ENCODE measurements at regions not wholly inside any gene's neighbourhood (a gene's known extent, or its start where the extent isn't known, plus 50 kb on each side); places are given as distances from the start of the nearest gene placed in this dataset.
"Not testable (repeated sequence)": the region's sequence is repeated elsewhere in the genome, so short reads cannot be mapped to it uniquely, and the experiment has no call there.

DNA sequence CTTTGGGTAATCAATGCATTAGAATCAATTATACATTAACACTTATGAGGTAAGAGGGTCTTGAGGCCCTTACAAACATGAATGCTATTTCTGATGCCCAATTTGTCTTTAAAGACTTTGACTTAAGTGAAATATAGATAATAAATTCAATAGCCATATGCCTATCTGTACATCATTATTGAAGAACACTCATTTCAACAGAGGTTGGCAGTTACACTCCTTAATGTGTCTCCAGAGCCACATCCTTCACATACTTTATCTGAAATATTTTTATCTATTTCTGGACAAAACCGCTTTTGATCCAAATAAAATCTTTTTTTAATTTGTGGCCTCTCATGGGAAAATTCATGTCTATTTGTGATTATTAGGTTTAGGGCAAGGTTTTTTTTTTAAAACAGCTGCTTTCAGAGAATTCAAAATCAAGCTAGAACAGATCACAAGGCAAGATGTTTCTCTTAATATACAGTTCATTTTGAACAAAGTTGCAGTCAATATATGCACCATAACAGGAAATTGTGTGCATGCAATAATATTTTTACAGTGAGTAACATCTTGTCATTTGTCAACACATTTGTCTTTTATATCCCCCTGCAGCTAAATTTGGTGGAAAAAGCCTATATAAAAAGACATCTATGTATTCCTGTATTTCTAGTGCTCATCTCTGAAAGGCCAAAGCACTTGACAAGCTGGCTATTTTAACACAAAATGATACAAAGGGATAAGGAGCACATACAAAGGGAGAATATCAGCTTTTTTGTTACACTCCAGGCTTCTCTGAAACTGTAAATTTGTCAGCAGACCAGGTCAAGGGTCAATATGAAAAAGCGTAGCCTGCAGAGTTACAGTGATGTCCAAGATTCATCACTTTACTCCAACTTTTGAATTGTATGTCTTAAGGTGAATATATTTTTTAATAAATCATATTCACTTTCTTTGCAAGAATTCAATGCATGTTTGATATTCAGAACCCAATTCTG is 146.2 kb upstream of the DPH6 start:
- Histone ChIP-seq H3K36me3 (ENCODE audit: control insufficient read depth, insufficient read depth, low read length) (no peaks in the 10 kb centered on the region), H3K27me3 (replicated peaks; ENCODE audit: control insufficient read depth, insufficient read depth, low read length, poor library complexity, severe bottlenecking) (no peaks in the 10 kb centered on the region), H3K4me3 (ENCODE audit: insufficient read depth, low read depth, low read length, poor library complexity, severe bottlenecking) (no peak overlapping the region), H3K9me3 (ENCODE audit: control insufficient read depth, low read length) (no peaks in the 10 kb centered on the region), H3K4me1 (ENCODE audit: control insufficient read depth, insufficient read depth, low read length, poor library complexity, severe bottlenecking) (no peaks in the 10 kb centered on the region), H3K27ac (ENCODE audit: insufficient read depth, low read length, poor library complexity, severe bottlenecking) (no peak overlapping the region)
- no peak for DNase-seq

DNA sequence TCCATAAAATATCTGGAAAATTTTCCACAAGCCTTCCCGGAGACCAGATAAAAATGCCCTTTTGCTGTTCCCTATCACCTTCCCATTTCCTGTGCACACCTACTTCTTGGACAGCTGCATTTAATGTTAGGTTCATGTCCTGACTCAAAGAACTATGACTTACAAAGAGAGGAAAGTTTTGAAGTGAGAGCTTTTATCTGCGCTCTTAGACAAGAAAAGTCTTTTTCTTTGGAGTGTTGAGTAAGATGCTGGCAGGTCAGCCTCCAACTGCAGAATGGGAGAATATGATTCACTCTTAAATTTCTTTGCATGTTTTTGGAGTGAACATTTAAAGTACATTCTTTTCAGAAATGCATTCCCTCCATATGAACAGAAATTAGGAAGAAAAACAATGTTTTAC is 147.3 kb upstream of the DPH6 start:
- no peak for DNase-seq
- no peak overlapping the region for H3K4me3 ChIP-seq (ENCODE audit: insufficient read depth, low read depth, low read length, poor library complexity, severe bottlenecking)
- no peaks in the 10 kb centered on the region for H3K36me3 ChIP-seq (ENCODE audit: control insufficient read depth, insufficient read depth, low read length)
- no peaks in the 10 kb centered on the region for H3K4me1 ChIP-seq (ENCODE audit: control insufficient read depth, insufficient read depth, low read length, poor library complexity, severe bottlenecking)
- H3K27ac ChIP-seq (ENCODE audit: insufficient read depth, low read length, poor library complexity, severe bottlenecking), result no peak overlapping the region
- no peaks in the 10 kb centered on the region for H3K9me3 ChIP-seq (ENCODE audit: control insufficient read depth, low read length)
- no peaks in the 10 kb centered on the region for H3K27me3 ChIP-seq (replicated peaks; ENCODE audit: control insufficient read depth, insufficient read depth, low read length, poor library complexity, severe bottlenecking)

DNA sequence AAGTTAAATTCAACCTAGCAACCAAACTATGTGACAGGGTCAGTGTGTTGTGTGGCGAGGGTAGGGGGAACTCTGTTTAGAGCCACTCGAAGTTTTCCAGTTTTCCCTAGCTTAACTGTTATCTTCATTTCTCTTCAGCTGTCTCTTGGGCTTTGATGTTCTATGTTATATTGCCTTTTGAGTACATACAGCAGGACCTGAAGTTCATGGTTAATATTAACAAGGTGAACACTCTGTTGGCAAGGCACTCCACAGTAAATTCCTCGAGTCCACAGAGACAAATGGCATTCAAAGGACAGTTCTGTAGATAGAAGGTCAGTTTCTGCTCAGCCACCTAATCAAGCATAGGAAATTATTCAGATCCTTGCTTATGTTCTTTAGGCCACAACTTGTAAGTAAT is 147.9 kb upstream of the DPH6 start:
- Histone ChIP-seq H3K4me1 (ENCODE audit: control insufficient read depth, insufficient read depth, low read length, poor library complexity, severe bottlenecking) (no peaks in the 10 kb centered on the region), H3K36me3 (ENCODE audit: control insufficient read depth, insufficient read depth, low read length) (no peaks in the 10 kb centered on the region), H3K9me3 (ENCODE audit: control insufficient read depth, low read length) (no peaks in the 10 kb centered on the region), H3K27ac (ENCODE audit: insufficient read depth, low read length, poor library complexity, severe bottlenecking) (no peak overlapping the region), H3K27me3 (replicated peaks; ENCODE audit: control insufficient read depth, insufficient read depth, low read length, poor library complexity, severe bottlenecking) (no peaks in the 10 kb centered on the region), H3K4me3 (ENCODE audit: insufficient read depth, low read depth, low read length, poor library complexity, severe bottlenecking) (no peak overlapping the region)
- DNase-seq, result no peak

DNA sequence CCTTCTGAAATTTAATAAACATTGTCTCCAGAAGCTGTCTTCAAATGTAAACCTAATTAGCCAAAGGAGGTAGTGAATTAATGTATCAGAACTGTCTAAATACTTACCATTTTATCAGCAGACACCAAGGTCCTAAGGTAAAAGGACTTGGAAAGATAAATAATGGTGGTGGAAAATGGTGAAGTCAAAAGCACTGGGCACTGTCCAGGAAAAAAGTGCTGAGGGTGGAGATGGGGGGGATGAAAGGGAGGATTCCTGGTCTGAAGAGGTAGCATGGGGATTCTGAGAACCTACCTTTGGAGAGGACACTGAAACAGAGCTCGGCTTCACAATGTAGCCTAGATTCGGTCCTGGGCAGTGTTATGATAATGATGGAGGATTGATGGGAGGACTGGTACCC is 149.0 kb upstream of the DPH6 start:
- DNase-seq, result no peak
- Histone ChIP-seq H3K27me3 (replicated peaks; ENCODE audit: control insufficient read depth, insufficient read depth, low read length, poor library complexity, severe bottlenecking) (no peaks in the 10 kb centered on the region), H3K9me3 (ENCODE audit: control insufficient read depth, low read length) (no peaks in the 10 kb centered on the region), H3K27ac (ENCODE audit: insufficient read depth, low read length, poor library complexity, severe bottlenecking) (no peak overlapping the region), H3K4me1 (ENCODE audit: control insufficient read depth, insufficient read depth, low read length, poor library complexity, severe bottlenecking) (no peaks in the 10 kb centered on the region), H3K36me3 (ENCODE audit: control insufficient read depth, insufficient read depth, low read length) (no peaks in the 10 kb centered on the region), H3K4me3 (ENCODE audit: insufficient read depth, low read depth, low read length, poor library complexity, severe bottlenecking) (no peak overlapping the region)

DNA sequence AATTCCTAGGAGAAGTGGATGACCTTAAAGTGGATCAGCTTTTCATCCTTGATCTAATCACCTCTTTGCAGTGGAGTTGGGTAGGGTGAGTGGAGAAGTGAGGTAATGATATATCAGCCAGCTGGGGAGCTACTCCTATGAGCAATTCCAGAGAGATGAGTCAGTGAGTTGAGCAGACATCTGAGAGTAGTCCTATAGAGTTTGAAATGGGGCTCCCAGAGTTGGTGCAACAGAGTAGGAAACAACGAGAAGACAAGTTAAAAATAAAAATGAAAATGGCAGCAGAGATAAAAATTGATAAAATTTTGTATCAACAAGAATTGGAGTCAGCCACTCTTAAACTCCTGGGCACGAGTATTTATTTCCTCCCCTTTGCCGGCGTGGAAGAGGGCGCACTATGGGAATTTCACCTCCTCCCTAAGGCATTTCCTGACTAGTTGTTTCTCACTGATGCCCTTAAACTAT is 150.8 kb upstream of the DPH6 start:
- DNase-seq, result no peak
- Histone ChIP-seq H3K4me3 (ENCODE audit: insufficient read depth, low read depth, low read length, poor library complexity, severe bottlenecking) (no peak overlapping the region), H3K4me1 (ENCODE audit: control insufficient read depth, insufficient read depth, low read length, poor library complexity, severe bottlenecking) (no peaks in the 10 kb centered on the region), H3K27me3 (replicated peaks; ENCODE audit: control insufficient read depth, insufficient read depth, low read length, poor library complexity, severe bottlenecking) (no peaks in the 10 kb centered on the region), H3K36me3 (ENCODE audit: control insufficient read depth, insufficient read depth, low read length) (no peaks in the 10 kb centered on the region), H3K9me3 (ENCODE audit: control insufficient read depth, low read length) (no peaks in the 10 kb centered on the region), H3K27ac (ENCODE audit: insufficient read depth, low read length, poor library complexity, severe bottlenecking) (no peak overlapping the region)

DNA sequence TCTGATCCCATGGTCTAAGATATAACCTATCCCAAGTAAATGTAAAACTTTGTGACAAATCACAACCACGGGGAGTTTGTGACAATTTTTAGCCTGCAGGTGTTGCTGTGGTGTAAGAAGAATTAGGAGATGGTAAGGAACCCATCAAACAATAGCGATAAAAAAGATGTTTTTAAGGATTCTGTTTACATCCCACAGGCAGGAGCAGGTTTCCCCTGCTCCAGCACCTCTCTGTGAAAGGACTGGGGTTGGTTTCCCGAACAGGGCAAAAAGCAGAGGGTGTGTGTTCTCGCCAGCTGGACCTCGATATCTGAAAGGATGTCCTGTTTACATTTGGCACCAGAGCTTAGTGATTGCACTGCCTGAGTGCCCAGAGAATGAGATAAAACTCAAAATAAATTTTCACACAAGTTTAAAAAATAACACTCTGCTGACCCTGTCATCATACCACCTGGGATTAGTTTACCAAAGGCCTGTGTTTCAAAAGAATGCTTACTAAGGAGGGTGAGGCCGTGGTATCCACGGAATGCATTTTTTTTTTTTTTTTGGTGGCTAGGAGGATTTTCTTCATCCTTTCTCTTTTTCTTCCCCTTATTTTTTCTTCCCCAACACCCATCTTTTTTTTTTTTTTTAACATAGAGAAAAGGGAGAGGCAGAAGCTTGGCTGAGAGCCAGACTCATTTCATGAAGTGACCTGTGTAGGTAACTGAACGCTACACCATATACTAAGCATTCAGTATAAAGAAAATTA is 151.8 kb upstream of the DPH6 start:
- no peaks in the 10 kb centered on the region for H3K4me1 ChIP-seq (ENCODE audit: control insufficient read depth, insufficient read depth, low read length, poor library complexity, severe bottlenecking)
- no peaks in the 10 kb centered on the region for H3K36me3 ChIP-seq (ENCODE audit: control insufficient read depth, insufficient read depth, low read length)
- DNase-seq, result no peak
- H3K27me3 ChIP-seq (replicated peaks; ENCODE audit: control insufficient read depth, insufficient read depth, low read length, poor library complexity, severe bottlenecking), result no peaks in the 10 kb centered on the region
- no peak overlapping the region for H3K4me3 ChIP-seq (ENCODE audit: insufficient read depth, low read depth, low read length, poor library complexity, severe bottlenecking)
- no peak overlapping the region for H3K27ac ChIP-seq (ENCODE audit: insufficient read depth, low read length, poor library complexity, severe bottlenecking)
- H3K9me3 ChIP-seq (ENCODE audit: control insufficient read depth, low read length), result no peaks in the 10 kb centered on the region

DNA sequence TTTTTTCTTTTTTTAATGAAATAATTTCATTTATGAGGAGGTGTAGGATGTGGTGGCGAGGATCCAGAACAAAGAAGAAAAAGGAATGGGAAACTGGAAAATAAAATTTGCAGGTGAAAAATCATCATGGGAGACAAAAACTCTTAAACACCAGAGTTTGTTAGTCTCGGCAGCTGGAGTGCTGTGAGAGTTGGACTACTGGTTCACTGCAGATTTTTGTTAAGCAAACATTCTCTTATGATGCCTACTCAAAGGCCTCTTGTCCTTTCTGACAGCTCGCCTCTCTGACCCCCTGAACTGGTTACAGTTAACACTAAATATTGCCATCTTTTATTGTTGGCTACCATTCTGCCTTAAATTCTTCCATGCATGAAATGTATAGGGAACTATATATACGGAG is 152.4 kb upstream of the DPH6 start:
- no peaks in the 10 kb centered on the region for H3K4me1 ChIP-seq (ENCODE audit: control insufficient read depth, insufficient read depth, low read length, poor library complexity, severe bottlenecking)
- H3K27me3 ChIP-seq (replicated peaks; ENCODE audit: control insufficient read depth, insufficient read depth, low read length, poor library complexity, severe bottlenecking), result no peaks in the 10 kb centered on the region
- H3K36me3 ChIP-seq (ENCODE audit: control insufficient read depth, insufficient read depth, low read length), result no peaks in the 10 kb centered on the region
- no peak for DNase-seq
- H3K27ac ChIP-seq (ENCODE audit: insufficient read depth, low read length, poor library complexity, severe bottlenecking), result no peak overlapping the region
- H3K9me3 ChIP-seq (ENCODE audit: control insufficient read depth, low read length), result no peaks in the 10 kb centered on the region
- no peak overlapping the region for H3K4me3 ChIP-seq (ENCODE audit: insufficient read depth, low read depth, low read length, poor library complexity, severe bottlenecking)

DNA sequence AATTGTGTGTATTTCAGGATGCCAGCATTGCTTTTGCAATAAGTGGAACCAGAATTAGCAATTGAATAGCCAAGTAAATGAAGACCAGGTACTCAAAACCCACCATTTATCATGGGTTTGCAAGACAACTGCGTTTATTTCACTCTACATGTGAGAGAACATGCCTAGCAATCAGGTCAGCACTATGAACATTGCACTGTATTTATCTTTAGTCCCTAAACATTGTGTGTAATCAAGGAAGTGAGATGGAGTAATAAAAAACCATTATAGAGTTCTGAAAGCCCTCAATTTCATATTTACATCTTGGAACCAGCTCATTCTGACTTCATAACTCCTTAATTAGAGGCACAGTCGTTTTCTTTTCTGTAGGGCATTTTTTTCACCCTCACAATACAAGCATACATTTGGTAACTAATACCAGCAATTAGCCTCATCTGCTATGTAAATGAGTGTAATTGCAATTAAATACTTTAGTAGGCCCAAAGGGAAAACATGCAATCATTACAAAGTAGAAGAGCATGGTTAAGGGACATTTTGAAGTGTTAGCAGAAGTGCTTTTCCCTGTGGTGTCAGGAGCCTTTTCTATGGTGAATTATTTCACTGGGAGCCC is 153.1 kb upstream of the DPH6 start:
- no peak overlapping the region for H3K27ac ChIP-seq (ENCODE audit: insufficient read depth, low read length, poor library complexity, severe bottlenecking)
- H3K4me3 ChIP-seq (ENCODE audit: insufficient read depth, low read depth, low read length, poor library complexity, severe bottlenecking), result no peak overlapping the region
- no peaks in the 10 kb centered on the region for H3K27me3 ChIP-seq (replicated peaks; ENCODE audit: control insufficient read depth, insufficient read depth, low read length, poor library complexity, severe bottlenecking)
- H3K36me3 ChIP-seq (ENCODE audit: control insufficient read depth, insufficient read depth, low read length), result no peaks in the 10 kb centered on the region
- H3K4me1 ChIP-seq (ENCODE audit: control insufficient read depth, insufficient read depth, low read length, poor library complexity, severe bottlenecking), result no peaks in the 10 kb centered on the region
- DNase-seq, result no peak
- H3K9me3 ChIP-seq (ENCODE audit: control insufficient read depth, low read length), result no peaks in the 10 kb centered on the region

DNA sequence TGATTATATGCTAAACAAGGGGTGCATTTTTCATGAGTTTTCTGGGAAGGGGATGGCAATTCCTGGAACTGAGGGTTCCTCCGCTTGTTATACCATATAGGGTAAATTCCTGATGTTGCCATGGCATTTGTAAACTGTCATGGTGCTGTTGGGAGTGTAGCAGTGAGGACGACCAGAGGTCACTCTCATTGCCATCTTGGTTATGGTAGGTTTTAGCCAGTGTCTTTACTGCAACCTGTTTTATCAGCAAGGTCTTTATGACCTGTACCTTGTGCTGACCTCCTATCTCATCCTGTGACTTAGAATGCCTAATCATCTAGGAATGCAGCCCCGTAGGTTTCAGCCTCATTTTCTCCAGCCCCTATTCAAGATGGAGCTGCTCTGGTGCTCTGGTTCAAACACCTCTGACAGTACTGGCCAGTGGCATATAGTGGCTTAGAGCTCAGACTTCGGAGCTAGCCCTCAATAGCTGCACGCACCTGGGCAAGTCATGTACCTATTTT is 154.2 kb upstream of the DPH6 start:
- H3K27me3 ChIP-seq (replicated peaks; ENCODE audit: control insufficient read depth, insufficient read depth, low read length, poor library complexity, severe bottlenecking); H3K9me3 ChIP-seq (ENCODE audit: control insufficient read depth, low read length); DNase-seq; H3K27ac ChIP-seq (ENCODE audit: insufficient read depth, low read length, poor library complexity, severe bottlenecking); H3K4me3 ChIP-seq (ENCODE audit: insufficient read depth, low read depth, low read length, poor library complexity, severe bottlenecking); H3K4me1 ChIP-seq (ENCODE audit: control insufficient read depth, insufficient read depth, low read length, poor library complexity, severe bottlenecking); H3K36me3 ChIP-seq (ENCODE audit: control insufficient read depth, insufficient read depth, low read length): not testable (repeated sequence)

All from effector memory CD4-positive, alpha-beta T cell (primary cell).